ENCODE measurements at regions not wholly inside any gene's neighbourhood (a gene's known extent, or its start where the extent isn't known, plus 50 kb on each side); places are given as distances from the start of the nearest gene placed in this dataset.

- WGBS, result 83% methylated on average over 1 of the region's 1 CpG
- no peaks in the 10 kb centered on the region for H3K4me1 ChIP-seq (ENCODE audit: control insufficient read depth in 2 of 2, insufficient read depth in 2 of 2, low read length in 2 of 2)
- H3K4me3 ChIP-seq (ENCODE audit: low read length in 2 of 2), result no peak overlapping the region
- H3K9me3 ChIP-seq (ENCODE audit: control insufficient read depth in 2 of 2, insufficient read depth in 1 of 2, low read length in 1 of 2), result no peaks in the 10 kb centered on the region
- H3K36me3 ChIP-seq (ENCODE audit: control insufficient read depth in 2 of 2, insufficient read depth in 2 of 2, low read length in 1 of 2), result no peaks in the 10 kb centered on the region
- no peaks in the 10 kb centered on the region for H3K27me3 ChIP-seq (ENCODE audit: control insufficient read depth in 2 of 2, insufficient read depth in 1 of 2, low read length in 1 of 2)
- DNase-seq (ENCODE audit: low read depth in 6 of 9, low spot score in 9 of 9), result no peak
- H3K27ac ChIP-seq (ENCODE audit: low read depth in 1 of 2, low read length in 1 of 2), result no peak overlapping the region
Measured at GRCh38 chr10:65528986-65529385, 1396.8 kb upstream of the LRRTM3 start.

GRCh38 chr10:65531545-65531944 is 1394.3 kb upstream of the LRRTM3 start:
- H3K27ac ChIP-seq (ENCODE audit: low read depth in 1 of 2, low read length in 1 of 2), result no peak overlapping the region
- no peak overlapping the region for H3K4me3 ChIP-seq (ENCODE audit: low read length in 2 of 2)
- no peaks in the 10 kb centered on the region for H3K9me3 ChIP-seq (ENCODE audit: control insufficient read depth in 2 of 2, insufficient read depth in 1 of 2, low read length in 1 of 2)
- no peaks in the 10 kb centered on the region for H3K27me3 ChIP-seq (ENCODE audit: control insufficient read depth in 2 of 2, insufficient read depth in 1 of 2, low read length in 1 of 2)
- DNase-seq (ENCODE audit: low read depth in 6 of 9, low spot score in 9 of 9), result no peak
- no peaks in the 10 kb centered on the region for H3K36me3 ChIP-seq (ENCODE audit: control insufficient read depth in 2 of 2, insufficient read depth in 2 of 2, low read length in 1 of 2)
- H3K4me1 ChIP-seq (ENCODE audit: control insufficient read depth in 2 of 2, insufficient read depth in 2 of 2, low read length in 2 of 2), result no peaks in the 10 kb centered on the region
- 90% methylated on average over 5 of the region's 5 CpGs for WGBS

DNA sequence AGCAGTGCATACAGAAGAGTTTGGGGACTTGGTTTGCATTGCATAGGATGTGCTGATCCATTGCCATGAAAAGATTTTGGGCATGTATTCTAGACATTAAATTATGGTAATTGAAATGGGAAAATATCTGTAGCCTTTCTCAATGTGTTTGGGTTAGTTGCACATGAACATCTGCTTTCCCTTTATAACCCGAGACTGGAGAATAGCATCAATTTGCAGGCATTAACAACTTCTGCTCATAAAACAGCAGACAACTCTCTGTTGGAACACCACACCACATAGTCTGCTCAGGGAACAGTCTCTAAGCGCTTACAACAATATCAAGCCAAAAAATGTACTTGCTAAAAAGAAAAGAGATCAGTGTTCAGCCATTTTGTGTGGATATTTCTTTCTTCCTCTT is 1391.1 kb upstream of the LRRTM3 start:
- no peak overlapping the region for H3K4me3 ChIP-seq (ENCODE audit: low read length in 2 of 2)
- no peak for DNase-seq (ENCODE audit: low read depth in 6 of 9, low spot score in 9 of 9)
- no peaks in the 10 kb centered on the region for H3K4me1 ChIP-seq (ENCODE audit: control insufficient read depth in 2 of 2, insufficient read depth in 2 of 2, low read length in 2 of 2)
- no peaks in the 10 kb centered on the region for H3K27me3 ChIP-seq (ENCODE audit: control insufficient read depth in 2 of 2, insufficient read depth in 1 of 2, low read length in 1 of 2)
- H3K27ac ChIP-seq (ENCODE audit: low read depth in 1 of 2, low read length in 1 of 2), result no peak overlapping the region
- no peaks in the 10 kb centered on the region for H3K9me3 ChIP-seq (ENCODE audit: control insufficient read depth in 2 of 2, insufficient read depth in 1 of 2, low read length in 1 of 2)
- H3K36me3 ChIP-seq (ENCODE audit: control insufficient read depth in 2 of 2, insufficient read depth in 2 of 2, low read length in 1 of 2), result no peaks in the 10 kb centered on the region
- 95% methylated on average over 2 of the region's 2 CpGs for WGBS

- H3K27me3 ChIP-seq (ENCODE audit: control insufficient read depth in 2 of 2, insufficient read depth in 1 of 2, low read length in 1 of 2), result no peaks in the 10 kb centered on the region
- no peak overlapping the region for H3K4me3 ChIP-seq (ENCODE audit: low read length in 2 of 2)
- H3K4me1 ChIP-seq (ENCODE audit: control insufficient read depth in 2 of 2, insufficient read depth in 2 of 2, low read length in 2 of 2), result no peaks in the 10 kb centered on the region
- DNase-seq (ENCODE audit: low read depth in 6 of 9, low spot score in 9 of 9), result no peak
- no peaks in the 10 kb centered on the region for H3K36me3 ChIP-seq (ENCODE audit: control insufficient read depth in 2 of 2, insufficient read depth in 2 of 2, low read length in 1 of 2)
- H3K27ac ChIP-seq (ENCODE audit: low read depth in 1 of 2, low read length in 1 of 2), result no peak overlapping the region
- 84% methylated on average over 1 of the region's 1 CpG for WGBS
- H3K9me3 ChIP-seq (ENCODE audit: control insufficient read depth in 2 of 2, insufficient read depth in 1 of 2, low read length in 1 of 2), result no peaks in the 10 kb centered on the region
Measured at GRCh38 chr10:65544756-65545155, 1381.1 kb upstream of the LRRTM3 start.

- no peaks in the 10 kb centered on the region for H3K36me3 ChIP-seq (ENCODE audit: control insufficient read depth in 2 of 2, insufficient read depth in 2 of 2, low read length in 1 of 2)
- no peak for DNase-seq (ENCODE audit: low read depth in 6 of 9, low spot score in 9 of 9)
- no peaks in the 10 kb centered on the region for H3K27me3 ChIP-seq (ENCODE audit: control insufficient read depth in 2 of 2, insufficient read depth in 1 of 2, low read length in 1 of 2)
- H3K4me1 ChIP-seq (ENCODE audit: control insufficient read depth in 2 of 2, insufficient read depth in 2 of 2, low read length in 2 of 2), result no peaks in the 10 kb centered on the region
- no peak overlapping the region for H3K27ac ChIP-seq (ENCODE audit: low read depth in 1 of 2, low read length in 1 of 2)
- H3K9me3 ChIP-seq (ENCODE audit: control insufficient read depth in 2 of 2, insufficient read depth in 1 of 2, low read length in 1 of 2), result no peaks in the 10 kb centered on the region
- H3K4me3 ChIP-seq (ENCODE audit: low read length in 2 of 2), result no peak overlapping the region
- WGBS, result 83% methylated on average over 3 of the region's 3 CpGs
Measured at GRCh38 chr10:65548001-65548400, 1377.8 kb upstream of the LRRTM3 start.

DNA sequence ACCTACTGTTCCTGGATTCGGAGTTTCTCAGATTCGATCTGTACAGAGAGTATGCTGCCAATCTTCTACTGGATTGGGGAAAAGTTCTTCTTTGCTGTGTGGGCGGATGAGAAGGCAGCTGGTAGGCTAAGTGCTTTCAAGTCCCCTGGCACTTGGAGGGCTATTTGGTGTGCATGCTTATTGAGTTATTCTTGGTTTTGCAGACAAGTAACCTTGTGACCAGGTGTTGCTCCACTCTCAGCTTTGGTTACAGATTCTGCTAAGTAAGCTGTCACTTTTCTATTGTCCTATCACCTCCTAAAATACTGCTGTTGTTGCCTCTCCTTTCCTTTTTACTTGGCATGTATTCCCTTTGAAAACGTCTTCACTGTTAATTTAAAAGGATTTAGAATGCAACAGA is 1375.1 kb upstream of the LRRTM3 start:
- WGBS, result 92% methylated on average over 4 of the region's 4 CpGs

GRCh38 chr10:65555192-65555591 is 1370.6 kb upstream of the LRRTM3 start:
- no peaks in the 10 kb centered on the region for H3K36me3 ChIP-seq (ENCODE audit: control insufficient read depth in 2 of 2, insufficient read depth in 2 of 2, low read length in 1 of 2)
- H3K27me3 ChIP-seq (ENCODE audit: control insufficient read depth in 2 of 2, insufficient read depth in 1 of 2, low read length in 1 of 2), result no peaks in the 10 kb centered on the region
- WGBS, result 90% methylated on average over 5 of the region's 5 CpGs
- no peaks in the 10 kb centered on the region for H3K9me3 ChIP-seq (ENCODE audit: control insufficient read depth in 2 of 2, insufficient read depth in 1 of 2, low read length in 1 of 2)
- no peak overlapping the region for H3K4me3 ChIP-seq (ENCODE audit: low read length in 2 of 2)
- DNase-seq (ENCODE audit: low read depth in 6 of 9, low spot score in 9 of 9), result no peak
- H3K27ac ChIP-seq (ENCODE audit: low read depth in 1 of 2, low read length in 1 of 2), result no peak overlapping the region
- H3K4me1 ChIP-seq (ENCODE audit: control insufficient read depth in 2 of 2, insufficient read depth in 2 of 2, low read length in 2 of 2), result no peaks in the 10 kb centered on the region

More for the DNA sequence above, 1375.1 kb upstream of the LRRTM3 start:
- no peak overlapping the region for H3K27ac ChIP-seq (ENCODE audit: low read depth in 1 of 2, low read length in 1 of 2)
- H3K9me3 ChIP-seq (ENCODE audit: control insufficient read depth in 2 of 2, insufficient read depth in 1 of 2, low read length in 1 of 2), result no peaks in the 10 kb centered on the region
- H3K27me3 ChIP-seq (ENCODE audit: control insufficient read depth in 2 of 2, insufficient read depth in 1 of 2, low read length in 1 of 2), result no peaks in the 10 kb centered on the region
- H3K4me1 ChIP-seq (ENCODE audit: control insufficient read depth in 2 of 2, insufficient read depth in 2 of 2, low read length in 2 of 2), result no peaks in the 10 kb centered on the region
- DNase-seq (ENCODE audit: low read depth in 6 of 9, low spot score in 9 of 9), result no peak
- no peaks in the 10 kb centered on the region for H3K36me3 ChIP-seq (ENCODE audit: control insufficient read depth in 2 of 2, insufficient read depth in 2 of 2, low read length in 1 of 2)
- no peak overlapping the region for H3K4me3 ChIP-seq (ENCODE audit: low read length in 2 of 2)

DNA sequence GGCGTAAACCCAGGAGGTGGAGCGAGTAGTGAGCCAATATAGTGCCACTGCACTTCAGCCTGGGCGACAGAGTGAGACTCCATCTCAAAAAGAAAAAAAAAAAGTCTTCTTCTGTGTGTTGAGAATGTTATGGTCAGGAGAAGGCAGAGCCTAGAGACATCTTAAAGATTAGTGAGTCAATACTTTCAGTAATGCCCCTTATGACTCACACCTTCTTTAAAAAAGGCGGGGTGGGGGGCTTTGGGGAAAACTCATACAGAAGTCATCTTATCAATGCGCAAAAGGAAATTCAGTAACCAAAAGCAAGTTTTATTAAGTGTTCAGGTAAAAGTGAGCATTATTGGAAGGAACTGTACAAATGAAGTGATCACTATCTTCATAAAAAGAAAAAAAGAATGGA is 1369.8 kb upstream of the LRRTM3 start:
- no peaks in the 10 kb centered on the region for H3K27me3 ChIP-seq (ENCODE audit: control insufficient read depth in 2 of 2, insufficient read depth in 1 of 2, low read length in 1 of 2)
- 98% methylated on average over 5 of the region's 5 CpGs for WGBS
- DNase-seq (ENCODE audit: low read depth in 6 of 9, low spot score in 9 of 9), result no peak
- H3K27ac ChIP-seq (ENCODE audit: low read depth in 1 of 2, low read length in 1 of 2), result no peak overlapping the region
- no peaks in the 10 kb centered on the region for H3K4me1 ChIP-seq (ENCODE audit: control insufficient read depth in 2 of 2, insufficient read depth in 2 of 2, low read length in 2 of 2)
- H3K4me3 ChIP-seq (ENCODE audit: low read length in 2 of 2), result no peak overlapping the region
- no peaks in the 10 kb centered on the region for H3K36me3 ChIP-seq (ENCODE audit: control insufficient read depth in 2 of 2, insufficient read depth in 2 of 2, low read length in 1 of 2)
- H3K9me3 ChIP-seq (ENCODE audit: control insufficient read depth in 2 of 2, insufficient read depth in 1 of 2, low read length in 1 of 2), result no peaks in the 10 kb centered on the region

- Histone ChIP-seq H3K27ac (ENCODE audit: low read depth in 1 of 2, low read length in 1 of 2) (no peak overlapping the region), H3K27me3 (ENCODE audit: control insufficient read depth in 2 of 2, insufficient read depth in 1 of 2, low read length in 1 of 2) (no peaks in the 10 kb centered on the region), H3K36me3 (ENCODE audit: control insufficient read depth in 2 of 2, insufficient read depth in 2 of 2, low read length in 1 of 2) (no peaks in the 10 kb centered on the region), H3K4me3 (ENCODE audit: low read length in 2 of 2) (no peak overlapping the region), H3K4me1 (ENCODE audit: control insufficient read depth in 2 of 2, insufficient read depth in 2 of 2, low read length in 2 of 2) (no peaks in the 10 kb centered on the region), H3K9me3 (ENCODE audit: control insufficient read depth in 2 of 2, insufficient read depth in 1 of 2, low read length in 1 of 2) (no peaks in the 10 kb centered on the region)
- no peak for DNase-seq (ENCODE audit: low read depth in 6 of 9, low spot score in 9 of 9)
- WGBS, result 93% methylated on average over 2 of the region's 2 CpGs
Measured at GRCh38 chr10:65559369-65559768, 1366.5 kb upstream of the LRRTM3 start.

- 87% methylated on average over 1 of the region's 1 CpG for WGBS
- Histone ChIP-seq H3K4me1 (ENCODE audit: control insufficient read depth in 2 of 2, insufficient read depth in 2 of 2, low read length in 2 of 2) (no peaks in the 10 kb centered on the region), H3K27ac (ENCODE audit: low read depth in 1 of 2, low read length in 1 of 2) (no peak overlapping the region), H3K9me3 (ENCODE audit: control insufficient read depth in 2 of 2, insufficient read depth in 1 of 2, low read length in 1 of 2) (no peaks in the 10 kb centered on the region), H3K4me3 (ENCODE audit: low read length in 2 of 2) (no peak overlapping the region), H3K36me3 (ENCODE audit: control insufficient read depth in 2 of 2, insufficient read depth in 2 of 2, low read length in 1 of 2) (no peaks in the 10 kb centered on the region), H3K27me3 (ENCODE audit: control insufficient read depth in 2 of 2, insufficient read depth in 1 of 2, low read length in 1 of 2) (no peaks in the 10 kb centered on the region)
- no peak for DNase-seq (ENCODE audit: low read depth in 6 of 9, low spot score in 9 of 9)
Measured at GRCh38 chr10:65565246-65565645, 1360.6 kb upstream of the LRRTM3 start.

All from thymus (tissue), 11 donors.